PC-9 (cell line): ENCODE measurements at regions not wholly inside any gene's neighbourhood (a gene's known extent, or its start where the extent isn't known, plus 50 kb on each side); places are given as distances from the start of the nearest gene placed in this dataset.

ENCODE experiments used
- BruUV-seq: library from RNA; stranded (reverse); fragments of 400-500 nt; replicated peaks from 2 replicates; lab custom pipeline; 2021; lab: Mats Ljungman, UMichigan
- CTCF ChIA-PET: fragments of 300-600 bp; sonication (Branson Sonifier 250); formaldehyde crosslinking; loops from one replicate; lab custom pipeline; 2022; ENCODE audit warnings: antibody characterized with exemption; lab: Charles Lee
- POLR2A ChIA-PET: fragments of 300-600 bp; sonication (Branson Sonifier 250); formaldehyde crosslinking; loops from one replicate; lab custom pipeline; 2022; ENCODE audit warnings: antibody characterized with exemption; ENCODE audit not compliant: unreplicated experiment; lab: Charles Lee
- DNase-seq, 2 experiments: peaks; one replicate each; pipeline versions ENCODE4 v3.0.0 to v3.0.0-alpha.2; 2015 to 2022; ENCODE audit warnings: mixed read lengths in 1 of 2
- H2AFZ ChIP-seq: fragments of 200-600 bp; sonication (generic); 2 replicates; pipeline ENCODE4 v1.8.1; 2017; ENCODE audit warnings: antibody characterized with exemption
- H3F3A ChIP-seq: fragments of 200-600 bp; sonication (generic); 2 replicates; pipeline ENCODE4 v1.8.1; 2017; ENCODE audit warnings: antibody characterized with exemption, mild to moderate bottlenecking, low read depth; ENCODE audit not compliant: insufficient read depth
- H3K27ac ChIP-seq: fragments of 200-600 bp; sonication (generic); 2 replicates; pipeline ENCODE4 v1.6.1; 2016; ENCODE audit warnings: mixed run types
- H3K27me3 ChIP-seq: fragments of 200-600 bp; sonication (generic); 2 replicates; pipeline ENCODE4 v1.6.1; 2016; ENCODE audit warnings: low read depth, mixed run types; ENCODE audit not compliant: insufficient read depth
- H3K36me3 ChIP-seq: fragments of 200-600 bp; sonication (generic); 2 replicates; pipeline ENCODE4 v1.6.1; 2016; ENCODE audit warnings: low read depth, mixed run types
- H3K4me1 ChIP-seq: fragments of 200-600 bp; sonication (generic); replicated peaks from 2 replicates; pipeline ENCODE4 v1.6.1; 2016; ENCODE audit warnings: mixed run types; ENCODE audit not compliant: insufficient read depth
- H3K4me2 ChIP-seq: fragments of 200-600 bp; sonication (generic); 2 replicates; pipeline ENCODE4 v1.6.1; 2017; ENCODE audit warnings: mixed run types
- H3K4me3 ChIP-seq: fragments of 200-600 bp; sonication (generic); 2 replicates; pipeline ENCODE4 v1.6.1; 2016; ENCODE audit warnings: mixed run types
- H3K79me2 ChIP-seq: fragments of 200-600 bp; sonication (generic); 2 replicates; pipeline ENCODE4 v1.6.1; 2017; ENCODE audit warnings: low read depth, mixed run types
- H3K9me2 ChIP-seq: fragments of 200-600 bp; sonication (generic); 2 replicates; pipeline ENCODE4 v1.8.1; 2017; ENCODE audit warnings: mild to moderate bottlenecking; ENCODE audit not compliant: insufficient read depth
- H3K9me3 ChIP-seq: fragments of 200-600 bp; sonication (generic); 2 replicates; pipeline ENCODE4 v1.8.1; 2016; ENCODE audit warnings: low read depth; ENCODE audit not compliant: insufficient read depth
- H4K20me1 ChIP-seq: fragments of 200-600 bp; sonication (generic); 2 replicates; pipeline ENCODE4 v1.8.1; 2017; ENCODE audit not compliant: insufficient read depth
- EZH2 ChIP-seq: fragments of 200-600 bp; sonication (generic); IDR thresholded peaks from 2 replicates; pipeline ENCODE4 v1.8.0; 2017; ENCODE audit warnings: antibody characterized with exemption, low read depth
- intact Hi-C: fragments of 100-400 bp; cut with micrococcal nuclease; formaldehyde crosslinking; loops from one replicate; pipeline ENCODE4 v1.10.0; 2022; ENCODE audit not compliant: unreplicated experiment
- TF ChIP-seq, protein P1 (sequence below): fragments of 200-600 bp; sonication (generic); conservative IDR thresholded peaks from 2 replicates; pipeline ENCODE4 v1.6.1; 2017; ENCODE audit warnings: mixed run types, antibody characterized with exemption, mild to moderate bottlenecking, moderate library complexity

DNA sequence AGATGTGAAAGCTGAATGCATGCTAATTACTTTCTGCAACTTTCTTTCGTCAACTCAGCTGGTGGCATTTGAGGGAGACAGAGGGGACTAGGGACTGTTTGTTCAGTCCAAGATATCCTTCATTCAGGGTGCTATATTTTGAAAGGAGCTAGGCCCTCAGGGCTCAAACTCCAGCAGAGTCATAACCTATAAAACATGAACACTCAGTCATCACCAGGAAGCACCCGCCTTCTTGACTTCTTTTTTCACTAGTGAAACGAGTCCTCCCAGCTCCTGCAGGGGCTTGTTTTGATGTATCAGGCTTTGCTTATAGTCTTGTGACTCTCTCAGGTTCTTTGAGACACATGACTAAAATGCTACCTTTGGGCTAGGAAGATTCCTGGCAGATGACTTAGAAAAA, 230.6 kb downstream of the PCDH7 start:
- DNase-seq, result peak; percentile 54 to 98
- Histone ChIP-seq H4K20me1 (no peaks in the 10 kb centered on the region), H3K27ac (peak overlapping the region; percentile 48; the same call in 1 of the 2 replicates), H2AFZ (no peak overlapping the region), H3K4me3 (no peak overlapping the region), H3K4me2 (peak overlapping the region; percentile 25), H3K36me3 (no peaks in the 10 kb centered on the region), H3K4me1 (peaks cover 58% of the 10 kb centered on the region), H3K9me3 (no peaks in the 10 kb centered on the region), H3K9me2 (no peaks in the 10 kb centered on the region), H3K27me3 (no peaks in the 10 kb centered on the region), H3F3A (peaks cover 19% of the 10 kb centered on the region), H3K79me2 (no peaks in the 10 kb centered on the region)
- TF ChIP-seq EZH2, result no peak
- TF ChIP-seq, protein P1, sequence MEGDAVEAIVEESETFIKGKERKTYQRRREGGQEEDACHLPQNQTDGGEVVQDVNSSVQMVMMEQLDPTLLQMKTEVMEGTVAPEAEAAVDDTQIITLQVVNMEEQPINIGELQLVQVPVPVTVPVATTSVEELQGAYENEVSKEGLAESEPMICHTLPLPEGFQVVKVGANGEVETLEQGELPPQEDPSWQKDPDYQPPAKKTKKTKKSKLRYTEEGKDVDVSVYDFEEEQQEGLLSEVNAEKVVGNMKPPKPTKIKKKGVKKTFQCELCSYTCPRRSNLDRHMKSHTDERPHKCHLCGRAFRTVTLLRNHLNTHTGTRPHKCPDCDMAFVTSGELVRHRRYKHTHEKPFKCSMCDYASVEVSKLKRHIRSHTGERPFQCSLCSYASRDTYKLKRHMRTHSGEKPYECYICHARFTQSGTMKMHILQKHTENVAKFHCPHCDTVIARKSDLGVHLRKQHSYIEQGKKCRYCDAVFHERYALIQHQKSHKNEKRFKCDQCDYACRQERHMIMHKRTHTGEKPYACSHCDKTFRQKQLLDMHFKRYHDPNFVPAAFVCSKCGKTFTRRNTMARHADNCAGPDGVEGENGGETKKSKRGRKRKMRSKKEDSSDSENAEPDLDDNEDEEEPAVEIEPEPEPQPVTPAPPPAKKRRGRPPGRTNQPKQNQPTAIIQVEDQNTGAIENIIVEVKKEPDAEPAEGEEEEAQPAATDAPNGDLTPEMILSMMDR, result no peak
- CTCF ChIA-PET, result interaction anchor here (0.5 kb wide), 1 partner anchor 1279 kb away, joined by 3 read pairs; no protein-coding TSS in a partner anchor
- POLR2A ChIA-PET, result no interaction called here
- BruUV-seq, result no TSS peak
- intact Hi-C loops, result loop anchor here (5.0 kb wide), 1 partner anchor 233 kb away; no protein-coding TSS in a partner anchor

GRCh38 chr4:30952526-30953219, 232.5 kb downstream of the PCDH7 start:
- POLR2A ChIA-PET, result no interaction called here
- Histone ChIP-seq H3K27ac (peak overlapping the region; percentile 2; the same call in 1 of the 2 replicates), H3K4me2 (no peak overlapping the region)

GRCh38 chr4:30953799-30954198, 233.6 kb downstream of the PCDH7 start:
- H3K79me2 ChIP-seq, result no peaks in the 10 kb centered on the region
- no peaks in the 10 kb centered on the region for H4K20me1 ChIP-seq
- no peak for DNase-seq
- no peak overlapping the region for H3K4me3 ChIP-seq
- no peaks in the 10 kb centered on the region for H3K27me3 ChIP-seq
- H3K4me1 ChIP-seq, result peaks cover 46% of the 10 kb centered on the region
- H3K27ac ChIP-seq, result no peak overlapping the region
- H2AFZ ChIP-seq, result no peak overlapping the region
- H3K36me3 ChIP-seq, result no peaks in the 10 kb centered on the region
- TF ChIP-seq, protein P1, result no peak
- no peak for TF ChIP-seq EZH2
- no TSS peak for BruUV-seq
- peaks cover 22% of the 10 kb centered on the region for H3F3A ChIP-seq
- intact Hi-C loops, result loop anchor here (5.0 kb wide), 1 partner anchor 236 kb away; no protein-coding TSS in a partner anchor
- H3K9me3 ChIP-seq, result no peaks in the 10 kb centered on the region
- H3K9me2 ChIP-seq, result no peaks in the 10 kb centered on the region
- POLR2A ChIA-PET, result no interaction called here
- CTCF ChIA-PET, result no interaction called here
- no peak overlapping the region for H3K4me2 ChIP-seq

More at GRCh38 chr4:30952526-30953219, 232.5 kb downstream of the PCDH7 start:
- Histone ChIP-seq H3K36me3 (no peaks in the 10 kb centered on the region), H3K27me3 (no peaks in the 10 kb centered on the region), H3K4me3 (no peak overlapping the region), H3K9me3 (no peaks in the 10 kb centered on the region), H3K9me2 (no peaks in the 10 kb centered on the region), H3F3A (peaks cover 22% of the 10 kb centered on the region), H3K79me2 (no peaks in the 10 kb centered on the region), H2AFZ (no peak overlapping the region), H3K4me1 (peaks cover 58% of the 10 kb centered on the region), H4K20me1 (no peaks in the 10 kb centered on the region)
- CTCF ChIA-PET, result no interaction called here
- TF ChIP-seq, protein P1, result no peak
- no peak for TF ChIP-seq EZH2
- BruUV-seq, result no TSS peak
- peak in 1 of 2 experiments; percentile 56 for DNase-seq
- intact Hi-C loops, result loop anchor here (1.0 to 5.0 kb wide), 2 partner anchors 195 to 235 kb away; no protein-coding TSS in a partner anchor
